ENCODE measurements at regions not wholly inside any gene's neighbourhood (a gene's known extent, or its start where the extent isn't known, plus 50 kb on each side); places are given as distances from the start of the nearest gene placed in this dataset.

DNA sequence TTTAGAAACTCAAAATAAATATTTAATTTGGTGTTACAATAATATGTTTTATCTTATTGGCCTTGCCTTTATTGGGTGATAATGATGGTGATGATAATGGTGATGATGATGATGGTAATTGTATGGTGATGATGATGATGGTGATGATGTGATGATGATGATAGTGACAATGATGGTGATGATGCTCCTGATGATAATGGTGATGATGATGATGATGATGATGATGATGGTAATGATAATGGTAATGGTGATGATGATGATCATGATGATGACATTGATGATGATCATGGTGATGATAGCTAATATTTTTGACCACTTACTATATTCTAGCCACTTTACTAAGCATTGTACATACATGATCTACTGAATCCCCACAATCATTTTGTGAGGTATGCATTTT lies 1548.6 kb upstream of the TMEM132C start:
- no peak overlapping the region for H3K23ac ChIP-seq (ENCODE audit: insufficient read length)
- no peak overlapping the region for H3K27ac ChIP-seq (ENCODE audit: low read depth, low read length)
- no peak overlapping the region for H2AK5ac ChIP-seq (ENCODE audit: low read depth, low read length)
- no peak for FAIRE-seq
- H3K4me2 ChIP-seq (ENCODE audit: insufficient read depth in 1 of 2, low read depth in 2 of 2, low read length in 2 of 2): no peak overlapping the region
- DNase-seq (ENCODE audit: low read depth in 1 of 2, low spot score in 2 of 2): no peak
- no peak overlapping the region for H3K9ac ChIP-seq (replicated peaks in 1 of 4; ENCODE audit: extremely low read depth in 1 of 4, low read depth in 3 of 4, low read length in 3 of 4)
- no peaks in the 10 kb centered on the region; the same call in 1 of the 2 replicates for H3K23me2 ChIP-seq (ENCODE audit: low read depth, low read length)
- POLR2A ChIA-PET (ENCODE audit: partially characterized antibody): no interaction called here
- no peaks in the 10 kb centered on the region for H3K36me3 ChIP-seq (ENCODE audit: control insufficient read depth in 2 of 4, insufficient read depth in 4 of 4, low read length in 3 of 4)
- H4K8ac ChIP-seq (ENCODE audit: extremely low read depth, insufficient read depth, low read length): no peak overlapping the region
- H3K14ac ChIP-seq (ENCODE audit: insufficient read length): no peak overlapping the region
- no peaks in the 10 kb centered on the region for H3K4me1 ChIP-seq (replicated peaks in 1 of 4; ENCODE audit: control insufficient read depth in 3 of 4, insufficient read depth in 4 of 4, low read length in 3 of 4)
- no peak overlapping the region for H3K56ac ChIP-seq (replicated peaks; ENCODE audit: insufficient read length, low read depth, low read length)
- no peak overlapping the region for H4K5ac ChIP-seq (ENCODE audit: insufficient read length, low read depth, low read length)
- no peaks in the 10 kb centered on the region for H4K20me1 ChIP-seq (replicated peaks in 1 of 2; ENCODE audit: control insufficient read depth in 1 of 2, insufficient read depth in 2 of 2, low read length in 2 of 2)
- H2AFZ ChIP-seq (ENCODE audit: low read length): no peak overlapping the region
- H4K91ac ChIP-seq (replicated peaks; ENCODE audit: insufficient read length, low read length): no peak overlapping the region
- no peak overlapping the region for H2BK120ac ChIP-seq (replicated peaks; ENCODE audit: low read depth, low read length)
- H3K27me3 ChIP-seq (replicated peaks in 1 of 4; ENCODE audit: control insufficient read depth in 3 of 4, extremely low read depth in 1 of 4, insufficient read depth in 3 of 4, low read length in 3 of 4): no peaks in the 10 kb centered on the region
- H3K4me3 ChIP-seq (ENCODE audit: extremely low read depth in 1 of 4, insufficient read depth in 2 of 4, low read depth in 3 of 4, low read length in 4 of 4): no peak overlapping the region
- CTCF ChIA-PET (ENCODE audit: partially characterized antibody): interaction anchor here (1.2 to 1.5 kb wide), 3 partner anchors 12 to 54 kb away, joined by 3 to 4 read pairs (median 3); no protein-coding TSS in a partner anchor
- 0 out of 4 replicates have a peak, but pooled peaks cover 0 to 6% of the 10 kb centered on the region in 2 experiments for H3K9me3 ChIP-seq (ENCODE audit: insufficient read depth in 2 of 2, low read depth in 1 of 2, low read length in 1 of 2)
- no peaks in the 10 kb centered on the region for H3K79me1 ChIP-seq (ENCODE audit: low read depth, low read length)
- H2BK20ac ChIP-seq (ENCODE audit: low read length): no peak overlapping the region
- no peak overlapping the region for H2BK15ac ChIP-seq (ENCODE audit: low read length)
- H3K18ac ChIP-seq (ENCODE audit: extremely low read depth, low read length): no peak overlapping the region
- no peak overlapping the region for H2BK5ac ChIP-seq (ENCODE audit: low read depth, low read length)
- H3K4ac ChIP-seq (replicated peaks; ENCODE audit: insufficient read length, low read depth, low read length): no peak overlapping the region
- no peak overlapping the region for H2BK12ac ChIP-seq (ENCODE audit: low read depth, low read length)
- no peaks in the 10 kb centered on the region for H3K79me2 ChIP-seq (ENCODE audit: control insufficient read depth in 1 of 2, insufficient read depth in 2 of 2, low read length in 2 of 2)
- TF ChIP-seq JUND (IDR thresholded peaks at IDR 0.05; ENCODE audit: low read length) (no peak), FOSL1 (IDR thresholded peaks at IDR 0.05; ENCODE audit: insufficient read depth, low read depth, low read length) (no peak), EP300 (IDR thresholded peaks at IDR 0.05; ENCODE audit: borderline replicate concordance in 1 of 2, low read depth in 2 of 2, low read length in 2 of 2) (no peak), CTBP2 (IDR thresholded peaks at IDR 0.05; ENCODE audit: borderline replicate concordance, insufficient read depth, insufficient read length, low read length) (no peak), KDM4A (IDR thresholded peaks at IDR 0.05; ENCODE audit: low read depth, low read length, severe bottlenecking) (no peak), POLR2AphosphoS5 (IDR thresholded peaks at IDR 0.05; ENCODE audit: low read depth, low read length) (no peak), CHD2 (IDR thresholded peaks at IDR 0.05; ENCODE audit: low read length) (no peak), YY1 (IDR thresholded peaks at IDR 0.05; ENCODE audit: low read depth, low read length) (no peak), KDM1A (IDR thresholded peaks at IDR 0.05; ENCODE audit: borderline replicate concordance, low read length) (no peak), SP4 (IDR thresholded peaks at IDR 0.05; ENCODE audit: low read length) (no peak), EZH2 (IDR thresholded peaks at IDR 0.05; ENCODE audit: low read depth, low read length, severe bottlenecking) (no peak), MAFK (IDR thresholded peaks at IDR 0.05; ENCODE audit: low read depth, low read length) (no peak), RFX5 (IDR thresholded peaks at IDR 0.05; ENCODE audit: borderline replicate concordance, low read depth, low read length) (no peak), SP1 (IDR thresholded peaks at IDR 0.05; ENCODE audit: low read depth, low read length) (no peak), ZNF274 (IDR thresholded peaks at IDR 0.05; ENCODE audit: borderline replicate concordance, extremely low read depth, low read length) (no peak), BACH1 (IDR thresholded peaks at IDR 0.05; ENCODE audit: low read length) (no peak), SRF (IDR thresholded peaks at IDR 0.05; ENCODE audit: low read depth, low read length) (no peak)
